GM12878 (cell line): ENCODE measurements at regions not wholly inside any gene's neighbourhood (a gene's known extent, or its start where the extent isn't known, plus 50 kb on each side); places are given as distances from the start of the nearest gene placed in this dataset.

Source experiments
- ATAC-seq: fragments of 200-7000 bp; cut with Tn5 transposase; 3 replicates; pipeline ENCODE4 v1.9.1; 2020; ENCODE audit warnings: mild to moderate bottlenecking, moderate library complexity
- BruUV-seq: library from RNA; stranded (reverse); fragments of 400-500 nt; replicated peaks from 2 replicates; lab custom pipeline; 2021; lab: Mats Ljungman, UMichigan
- CTCF ChIA-PET: fragments of 300-600 bp; sonication (Branson Sonifier 250); formaldehyde crosslinking; extraction: SDS; loops from one replicate; lab custom pipeline; 2021; ENCODE audit warnings: inconsistent platforms; lab: Yijun Ruan, JAX
- POLR2A ChIA-PET: fragments of 350-600 bp; formaldehyde crosslinking; extraction: SDS; loops from one replicate; lab custom pipeline; 2021; ENCODE audit warnings: inconsistent platforms; lab: Charles Lee
- RAD21 ChIA-PET: fragments of 300-600 bp; sonication (Branson Sonifier 250); formaldehyde crosslinking; loops from one replicate; lab custom pipeline; 2023; ENCODE audit warnings: antibody characterized with exemption; ENCODE audit not compliant: unreplicated experiment; lab: Charles Lee
- SMC1A ChIA-PET: fragments of 300-600 bp; sonication (Branson Sonifier 250); formaldehyde crosslinking; loops from one replicate; lab custom pipeline; 2023; ENCODE audit not compliant: unreplicated experiment, uncharacterized antibody; lab: Charles Lee
- DNase-seq: peaks from one replicate; pipeline ENCODE4 v3.0.0-alpha.2; 2011; ENCODE audit warnings: low read depth, low spot score
- FAIRE-seq: peaks from 3 replicates; lab custom pipeline; 2011; peaks lifted over from hg19 to GRCh38; lab: Jason Lieb, UNC
- H2AFZ ChIP-seq: 2 replicates; pipeline ENCODE4 v1.6.0; 2011; ENCODE audit warnings: low read depth, low read length, control low read depth; ENCODE audit not compliant: control insufficient read depth
- H3K27ac ChIP-seq: 2 replicates; pipeline ENCODE4 v1.5.1; 2011; ENCODE audit warnings: control low read depth; ENCODE audit not compliant: control insufficient read depth, insufficient read depth
- H3K27me3 ChIP-seq, 2 experiments: replicated peaks in 1 of 2; 2 replicates each; pipeline versions ENCODE4 v1.6.0 to v1.6.1; 2011; ENCODE audit warnings: low read length in 1 of 2; ENCODE audit not compliant: control insufficient read depth in 2 of 2, insufficient read depth in 2 of 2
- H3K36me3 ChIP-seq, 2 experiments: 2 replicates each; pipeline ENCODE4 v1.5.1; 2011; ENCODE audit warnings: low read length in 1 of 2; ENCODE audit not compliant: control insufficient read depth in 2 of 2, insufficient read depth in 2 of 2
- H3K4me1 ChIP-seq: 2 replicates; pipeline ENCODE4 v1.6.1; 2011; ENCODE audit warnings: mild to moderate bottlenecking, low read length, moderate library complexity, mixed read lengths; ENCODE audit not compliant: control insufficient read depth, insufficient read depth
- H3K4me2 ChIP-seq: 2 replicates; pipeline ENCODE4 v1.6.0; 2011; ENCODE audit warnings: control low read depth; ENCODE audit not compliant: control insufficient read depth, insufficient read depth
- H3K4me3 ChIP-seq: fragments of 200-600 bp; sonication (generic); 2 replicates; pipeline ENCODE4 v1.5.1; 2016
- H3K79me2 ChIP-seq: 2 replicates; pipeline ENCODE4 v1.6.0; 2011; ENCODE audit warnings: low read length; ENCODE audit not compliant: control insufficient read depth, insufficient read depth
- H3K9ac ChIP-seq: 2 replicates; pipeline ENCODE4 v1.8.0; 2011; ENCODE audit warnings: low read length, control low read depth, mixed read lengths; ENCODE audit not compliant: control insufficient read depth, insufficient read depth
- H3K9me3 ChIP-seq: replicated peaks from 3 replicates; pipeline ENCODE4 v1.5.1; 2011; ENCODE audit warnings: mild to moderate bottlenecking, low read length; ENCODE audit not compliant: control insufficient read depth, insufficient read depth
- H4K20me1 ChIP-seq: 2 replicates; pipeline ENCODE4 v1.6.0; 2011; ENCODE audit not compliant: control insufficient read depth, insufficient read depth
- ASH2L ChIP-seq: fragments of 300-600, 200-600 bp; sonication (generic); IDR thresholded peaks from 2 replicates; pipeline ENCODE4 v1.6.1; 2017; ENCODE audit warnings: low read depth, mild to moderate bottlenecking, borderline replicate concordance
- BACH1 ChIP-seq: fragments of 450-650 bp; IDR thresholded peaks from 2 replicates; pipeline ENCODE4 v1.6.1; 2017; ENCODE audit warnings: mild to moderate bottlenecking, borderline replicate concordance
- CBFB ChIP-seq: IDR thresholded peaks from 2 replicates; pipeline ENCODE4 v1.6.1; 2016; ENCODE audit warnings: antibody characterized with exemption, low read depth
- CBX3 ChIP-seq: fragments of 200-600 bp; sonication (generic); IDR thresholded peaks from 2 replicates; pipeline ENCODE4 v1.6.1; 2016; ENCODE audit warnings: low read depth, borderline replicate concordance
- CEBPB ChIP-seq, 2 experiments: fragments of 150-350 bp in 1 of 2; IDR thresholded peaks; 2 replicates each; pipeline ENCODE4 v1.6.1; 2012 to 2014; ENCODE audit warnings: low read depth in 2 of 2, low read length in 2 of 2, borderline replicate concordance in 1 of 2, inconsistent platforms in 1 of 2
- EGR1 ChIP-seq, 2 experiments: IDR thresholded peaks; 1 replicate in 1 of 2; 2 replicates in 1 of 2; pipeline ENCODE4 v1.6.1; 2011 to 2012; ENCODE audit warnings: low read depth in 2 of 2, low read length in 2 of 2, borderline replicate concordance in 1 of 2, mild to moderate bottlenecking in 1 of 2, moderate library complexity in 1 of 2
- HDAC2 ChIP-seq: fragments of 200-600 bp; sonication (generic); IDR thresholded peaks from 2 replicates; pipeline ENCODE4 v1.6.1; 2017
- HDGF ChIP-seq: fragments of 450-650 bp; IDR thresholded peaks from 2 replicates; pipeline ENCODE4 v1.6.1; 2016; ENCODE audit warnings: antibody characterized with exemption
- NBN ChIP-seq: fragments of 450-650 bp; IDR thresholded peaks from 2 replicates; pipeline ENCODE4 v1.6.1; 2016
- NR2F1 ChIP-seq: fragments of 450-650 bp; conservative IDR thresholded peaks from 2 replicates; pipeline ENCODE4 v1.6.1; 2017; ENCODE audit warnings: mild to moderate bottlenecking
- RAD21 ChIP-seq: IDR thresholded peaks from 2 replicates; pipeline ENCODE4 v1.6.1; 2011; ENCODE audit warnings: mild to moderate bottlenecking, low read depth, low read length, moderate library complexity; ENCODE audit not compliant: insufficient read depth
- TCF12 ChIP-seq: IDR thresholded peaks from 2 replicates; pipeline ENCODE4 v1.6.1; 2011; ENCODE audit warnings: low read depth, mild to moderate bottlenecking, low read length
- TCF3 ChIP-seq: IDR thresholded peaks from 2 replicates; pipeline ENCODE4 v1.6.1; 2012; ENCODE audit warnings: low read depth, mild to moderate bottlenecking, low read length, borderline replicate concordance; ENCODE audit not compliant: insufficient read depth
- WGBS: methylation state at CpG from one replicate; pipeline ENCODE4 v1.1.6; 2016; ENCODE audit warnings: low lambda C conversion rate; ENCODE audit not compliant: insufficient replicate concordance, insufficient coverage; ENCODE audit errors: missing lambda C conversion rate; 5-methylcytosine and 5-hydroxymethylcytosine counted together
- in situ Hi-C: fragments of 300-500 bp; cut with MboI; formaldehyde crosslinking; loops from 9 replicates; pipeline ENCODE4 v1.14.3; 2018; ENCODE audit warnings: mixed read lengths
- intact Hi-C: fragments of 100-400 bp; cut with micrococcal nuclease; formaldehyde crosslinking; loops from one replicate; pipeline ENCODE4 v1.14.2; 2022; ENCODE audit not compliant: unreplicated experiment
- TF ChIP-seq, protein P1 (sequence below): fragments of 450-650 bp; IDR thresholded peaks from 2 replicates; pipeline ENCODE4 v1.6.1; 2017; ENCODE audit warnings: mild to moderate bottlenecking, moderate library complexity

GRCh38 chr4:37737466-37737865 lies 51.3 kb upstream of the RELL1 start:
- H3K79me2 ChIP-seq: no peaks in the 10 kb centered on the region
- BruUV-seq: no TSS peak
- no peak overlapping the region for H3K9ac ChIP-seq
- no peaks in the 10 kb centered on the region for H3K9me3 ChIP-seq
- ATAC-seq (no peak), FAIRE-seq (no peak), DNase-seq (no peak)
- RAD21 ChIA-PET: no interaction called here
- H3K4me2 ChIP-seq: no peak overlapping the region
- in situ Hi-C loops (no loop called here), intact Hi-C loops (no loop called here)
- WGBS: 80% methylated on average over 4 of the region's 4 CpGs
- H3K4me3 ChIP-seq: no peak overlapping the region
- POLR2A ChIA-PET: no interaction called here
- CTCF ChIA-PET: no interaction called here
- no peak overlapping the region for H2AFZ ChIP-seq
- no peaks in the 10 kb centered on the region for H4K20me1 ChIP-seq
- no peak overlapping the region for H3K27ac ChIP-seq
- no peaks in the 10 kb centered on the region for H3K4me1 ChIP-seq
- H3K36me3 ChIP-seq: no peaks in the 10 kb centered on the region
- H3K27me3 ChIP-seq: no peaks in the 10 kb centered on the region
- TF ChIP-seq NBN (no peak), BACH1 (no peak), TCF3 (no peak), CEBPB (IDR thresholded peaks at IDR 0.05; ENCODE audit: borderline replicate concordance in 1 of 2, low read depth in 2 of 2, low read length in 2 of 2) (no peak), CBX3 (no peak), HDGF (no peak), HDAC2 (no peak), EGR1 (IDR thresholded peaks at IDR 0.05; ENCODE audit: borderline replicate concordance in 1 of 2, low read depth in 2 of 2, low read length in 2 of 2) (no peak), CBFB (no peak), ASH2L (no peak), TCF12 (no peak), RAD21 (no peak), NR2F1 (no peak)
- TF ChIP-seq, protein P1, sequence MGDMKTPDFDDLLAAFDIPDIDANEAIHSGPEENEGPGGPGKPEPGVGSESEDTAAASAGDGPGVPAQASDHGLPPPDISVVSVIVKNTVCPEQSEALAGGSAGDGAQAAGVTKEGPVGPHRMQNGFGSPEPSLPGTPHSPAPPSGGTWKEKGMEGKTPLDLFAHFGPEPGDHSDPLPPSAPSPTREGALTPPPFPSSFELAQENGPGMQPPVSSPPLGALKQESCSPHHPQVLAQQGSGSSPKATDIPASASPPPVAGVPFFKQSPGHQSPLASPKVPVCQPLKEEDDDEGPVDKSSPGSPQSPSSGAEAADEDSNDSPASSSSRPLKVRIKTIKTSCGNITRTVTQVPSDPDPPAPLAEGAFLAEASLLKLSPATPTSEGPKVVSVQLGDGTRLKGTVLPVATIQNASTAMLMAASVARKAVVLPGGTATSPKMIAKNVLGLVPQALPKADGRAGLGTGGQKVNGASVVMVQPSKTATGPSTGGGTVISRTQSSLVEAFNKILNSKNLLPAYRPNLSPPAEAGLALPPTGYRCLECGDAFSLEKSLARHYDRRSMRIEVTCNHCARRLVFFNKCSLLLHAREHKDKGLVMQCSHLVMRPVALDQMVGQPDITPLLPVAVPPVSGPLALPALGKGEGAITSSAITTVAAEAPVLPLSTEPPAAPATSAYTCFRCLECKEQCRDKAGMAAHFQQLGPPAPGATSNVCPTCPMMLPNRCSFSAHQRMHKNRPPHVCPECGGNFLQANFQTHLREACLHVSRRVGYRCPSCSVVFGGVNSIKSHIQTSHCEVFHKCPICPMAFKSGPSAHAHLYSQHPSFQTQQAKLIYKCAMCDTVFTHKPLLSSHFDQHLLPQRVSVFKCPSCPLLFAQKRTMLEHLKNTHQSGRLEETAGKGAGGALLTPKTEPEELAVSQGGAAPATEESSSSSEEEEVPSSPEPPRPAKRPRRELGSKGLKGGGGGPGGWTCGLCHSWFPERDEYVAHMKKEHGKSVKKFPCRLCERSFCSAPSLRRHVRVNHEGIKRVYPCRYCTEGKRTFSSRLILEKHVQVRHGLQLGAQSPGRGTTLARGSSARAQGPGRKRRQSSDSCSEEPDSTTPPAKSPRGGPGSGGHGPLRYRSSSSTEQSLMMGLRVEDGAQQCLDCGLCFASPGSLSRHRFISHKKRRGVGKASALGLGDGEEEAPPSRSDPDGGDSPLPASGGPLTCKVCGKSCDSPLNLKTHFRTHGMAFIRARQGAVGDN: no peak
- SMC1A ChIA-PET: interaction anchor here (1.1 to 1.9 kb wide), 2 partner anchors 12 to 136 kb away, joined by 3 to 4 read pairs; no protein-coding TSS in a partner anchor
